Activated CD8-positive, alpha-beta memory T cell treated with anti-CD3 and anti-CD28 coated beads for 24 hours (primary cell): ENCODE measurements at regions not wholly inside any gene's neighbourhood (a gene's known extent, or its start where the extent isn't known, plus 50 kb on each side); places are given as distances from the start of the nearest gene placed in this dataset.

Experiments
- DNase-seq: peaks from one replicate; pipeline ENCODE4 v3.0.0-alpha.2; 2020

- no peak for DNase-seq
These were observed 62.3 kb upstream of the NABP1 start for GRCh38 chr2:191615596-191615995.

DNA sequence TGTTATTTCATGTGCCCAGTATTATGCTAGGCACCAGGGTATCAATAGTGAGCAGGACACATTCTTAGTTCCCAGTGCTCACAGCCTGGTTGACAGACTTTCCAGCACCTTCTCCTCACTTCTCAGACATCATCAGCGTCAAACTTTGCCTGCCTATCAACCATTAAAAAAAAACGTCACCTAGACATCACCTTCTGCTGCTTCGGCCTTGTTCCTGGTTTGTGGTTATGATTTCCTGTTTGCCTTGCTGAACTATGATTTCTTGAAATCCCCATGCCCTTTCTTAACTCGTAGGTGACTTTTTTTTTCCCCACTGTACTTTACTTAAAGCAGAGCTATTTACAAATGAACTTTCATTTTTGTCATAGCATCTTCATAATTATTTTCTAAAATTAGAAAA, 60.4 kb upstream of the NABP1 start:
- DNase-seq = no peak

GRCh38 chr2:191618046-191618780, 59.7 kb upstream of the NABP1 start:
- DNase-seq = no peak

DNA sequence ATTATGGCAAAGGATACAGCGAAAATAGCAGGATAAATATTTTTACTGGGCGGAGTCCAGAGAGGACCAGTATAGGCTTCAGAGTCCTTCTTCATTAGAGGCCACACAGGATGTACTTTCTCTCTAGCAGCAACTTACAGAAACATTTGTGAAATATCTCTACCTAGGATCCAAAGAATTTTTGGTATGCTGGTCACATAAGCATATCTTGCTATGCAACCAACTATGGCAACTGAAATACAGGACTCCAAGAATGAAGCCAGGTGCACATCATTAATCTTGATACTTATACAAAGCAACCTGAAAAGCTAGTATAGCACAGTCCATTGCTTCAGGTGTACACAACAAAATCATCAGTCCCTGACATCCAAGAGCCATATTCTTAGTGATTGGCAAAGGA, 59.1 kb upstream of the NABP1 start:
- no peak for DNase-seq

DNA sequence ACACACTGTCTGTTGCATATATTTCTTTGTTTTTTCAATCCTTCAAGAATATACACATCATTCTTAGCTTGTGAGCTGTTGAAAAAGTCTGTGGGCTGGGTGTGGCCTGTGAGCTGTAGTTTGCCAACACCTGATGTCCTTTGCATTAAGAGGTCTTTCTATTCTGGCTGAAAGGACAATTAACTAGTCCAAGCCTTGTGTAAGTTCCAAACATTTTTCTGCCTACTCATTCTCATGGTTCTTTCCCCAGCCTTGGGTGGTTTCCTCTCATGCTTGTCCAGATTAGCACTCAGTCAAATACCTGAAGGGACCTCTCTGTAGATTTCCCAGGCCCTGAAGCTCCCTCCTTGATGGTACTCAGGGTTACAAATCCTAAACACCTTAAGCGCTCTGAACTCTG, 57.8 kb upstream of the NABP1 start:
- no peak for DNase-seq

GRCh38 chr2:191622374-191623320, 55.3 kb upstream of the NABP1 start:
- no peak for DNase-seq

DNA sequence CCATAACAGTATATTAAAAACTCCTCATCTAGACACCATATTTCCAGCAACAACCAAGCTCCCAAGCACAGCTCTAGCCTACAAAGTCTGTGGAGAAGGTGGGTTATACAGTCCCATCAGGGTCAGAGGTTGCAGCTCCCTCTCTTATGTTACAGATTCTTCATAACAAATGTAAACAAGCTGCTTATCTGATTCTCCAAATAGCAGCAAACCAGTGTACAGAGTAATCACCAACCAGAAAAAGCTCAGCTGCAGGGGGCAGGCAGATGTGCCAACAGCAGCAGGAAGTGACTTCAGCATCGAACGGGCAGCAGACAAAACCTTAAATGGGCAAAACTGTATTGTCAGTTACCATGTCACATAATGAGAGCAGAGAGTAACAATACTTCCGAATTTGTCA, 52.9 kb upstream of the NABP1 start:
- DNase-seq = no peak

DNA sequence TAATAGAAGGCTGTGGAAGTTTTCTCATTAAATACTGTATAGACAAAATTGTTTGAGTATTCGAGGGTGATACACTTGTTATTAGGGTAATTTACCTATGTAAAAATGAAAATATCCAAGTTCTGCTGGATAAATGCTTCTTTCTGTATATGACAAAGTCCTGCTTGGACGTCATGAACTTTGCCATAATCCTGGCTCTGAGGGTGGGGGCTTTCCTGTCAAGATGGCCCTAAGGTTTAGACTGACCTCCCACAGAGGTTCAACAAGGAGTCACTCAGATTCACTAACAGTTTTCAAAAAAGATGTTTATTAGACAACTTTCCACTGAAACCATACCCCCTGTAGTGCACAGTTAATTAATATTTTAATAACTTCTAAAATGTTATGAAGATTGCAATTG, 52.5 kb upstream of the NABP1 start:
- no peak for DNase-seq

DNA sequence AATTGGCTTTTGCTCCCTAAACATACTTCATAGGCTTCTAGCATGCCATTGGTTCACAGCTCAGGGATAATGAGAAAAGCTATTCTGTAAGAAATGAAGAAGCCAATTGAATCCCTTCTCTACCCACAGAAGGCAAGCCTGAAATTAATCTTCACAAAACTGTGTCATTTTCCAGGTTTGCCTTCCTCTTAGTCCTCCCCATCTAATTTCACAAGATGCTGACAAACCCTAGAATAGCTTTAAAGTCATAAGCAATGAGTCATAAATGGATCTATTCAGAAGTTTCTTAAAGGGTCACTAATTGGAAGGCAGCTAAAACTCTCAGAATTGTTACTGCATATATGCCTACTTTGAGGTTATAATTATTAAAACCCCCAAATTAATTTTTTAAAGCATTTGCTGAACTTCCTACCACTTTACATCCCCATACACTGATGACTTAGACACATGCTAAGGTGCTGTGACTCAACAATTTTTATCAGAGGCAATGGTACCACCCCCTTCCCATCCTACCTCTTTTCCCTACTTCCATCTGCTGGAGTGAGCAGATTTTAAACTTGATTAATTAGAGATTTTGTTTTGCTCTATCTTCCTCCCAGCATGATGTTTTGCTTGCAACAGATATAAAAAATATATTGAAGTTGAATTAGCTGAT, 51.3 kb upstream of the NABP1 start:
- DNase-seq = no peak

GRCh38 chr2:191627518-191627917, 50.4 kb upstream of the NABP1 start:
- DNase-seq = no peak
